Ishikawa (cell line): ENCODE measurements at regions not wholly inside any gene's neighbourhood (a gene's known extent, or its start where the extent isn't known, plus 50 kb on each side); places are given as distances from the start of the nearest gene placed in this dataset.

ENCODE experiments used
- CEBPB ChIP-seq: IDR thresholded peaks from 2 replicates; pipeline ENCODE4 v1.6.1; 2012
- REST ChIP-seq: IDR thresholded peaks from 2 replicates; pipeline ENCODE4 v1.6.1; 2012; ENCODE audit warnings: low read depth, mild to moderate bottlenecking
- TAF1 ChIP-seq: IDR thresholded peaks from 2 replicates; pipeline ENCODE4 v1.6.1; 2012; ENCODE audit warnings: low read depth, mild to moderate bottlenecking
- YY1 ChIP-seq: IDR thresholded peaks from 2 replicates; pipeline ENCODE4 v1.6.1; 2012; ENCODE audit warnings: low read depth
- TF ChIP-seq, protein P1 (sequence below): IDR thresholded peaks from 2 replicates; pipeline ENCODE4 v1.6.1; 2012

GRCh38 chr2:172160839-172161238, 58.1 kb upstream of the DLX2 start:
- no peak for TF ChIP-seq CEBPB
- TF ChIP-seq, protein P1, sequence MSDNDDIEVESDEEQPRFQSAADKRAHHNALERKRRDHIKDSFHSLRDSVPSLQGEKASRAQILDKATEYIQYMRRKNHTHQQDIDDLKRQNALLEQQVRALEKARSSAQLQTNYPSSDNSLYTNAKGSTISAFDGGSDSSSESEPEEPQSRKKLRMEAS, result no peak
- no peak for TF ChIP-seq TAF1
- no peak for TF ChIP-seq REST
- TF ChIP-seq YY1, result no peak
